H1 (cell line): ENCODE measurements at regions not wholly inside any gene's neighbourhood (a gene's known extent, or its start where the extent isn't known, plus 50 kb on each side); places are given as distances from the start of the nearest gene placed in this dataset.
"Not testable (repeated sequence)": the region's sequence is repeated elsewhere in the genome, so short reads cannot be mapped to it uniquely, and the experiment has no call there.

ENCODE experiments used
- CTCF ChIA-PET: fragments of 300-600 bp; sonication (Branson Sonifier 250); formaldehyde crosslinking; loops from one replicate; lab custom pipeline; 2021; ENCODE audit not compliant: partially characterized antibody; lab: Charles Lee
- POLR2A ChIA-PET: fragments of 300-600 bp; sonication (Branson Sonifier 250); formaldehyde crosslinking; loops from one replicate; lab custom pipeline; 2021; ENCODE audit warnings: inconsistent platforms; ENCODE audit not compliant: partially characterized antibody; lab: Charles Lee
- DNase-seq, 2 experiments: peaks; one replicate each; pipeline versions ENCODE4 v3.0.0 to v3.0.0-alpha.2; 2010 to 2022; ENCODE audit warnings: low spot score in 2 of 2, low read depth in 1 of 2, mixed read lengths in 1 of 2
- FAIRE-seq: peaks from 2 replicates; lab custom pipeline; 2011; peaks lifted over from hg19 to GRCh38; lab: Jason Lieb, UNC
- H2AFZ ChIP-seq: 2 replicates; pipeline ENCODE4 v1.8.1; 2012; ENCODE audit warnings: low read length, inconsistent platforms
- H2AK5ac ChIP-seq: 2 replicates; pipeline ENCODE4 v1.6.1; 2013; ENCODE audit warnings: low read depth, low read length
- H2BK120ac ChIP-seq: replicated peaks from 2 replicates; pipeline ENCODE3; 2013; ENCODE audit warnings: low read depth, low read length, inconsistent platforms
- H2BK12ac ChIP-seq: 2 replicates; pipeline ENCODE4 v1.6.1; 2013; ENCODE audit warnings: low read depth, low read length
- H2BK15ac ChIP-seq: 2 replicates; pipeline ENCODE4 v1.6.1; 2013; ENCODE audit warnings: low read length
- H2BK20ac ChIP-seq: 2 replicates; pipeline ENCODE4 v1.6.1; 2013; ENCODE audit warnings: low read length
- H2BK5ac ChIP-seq: 2 replicates; pipeline ENCODE4 v1.6.1; 2013; ENCODE audit warnings: low read depth, low read length
- H3K14ac ChIP-seq: 2 replicates; pipeline ENCODE4 v1.6.1; 2013; ENCODE audit warnings: inconsistent platforms; ENCODE audit not compliant: insufficient read length
- H3K18ac ChIP-seq: 2 replicates; pipeline ENCODE4 v1.6.1; 2013; ENCODE audit warnings: low read length; ENCODE audit errors: extremely low read depth
- H3K23ac ChIP-seq: 2 replicates; pipeline ENCODE4 v1.6.1; 2013; ENCODE audit warnings: inconsistent platforms; ENCODE audit not compliant: insufficient read length
- H3K23me2 ChIP-seq: 2 replicates; pipeline ENCODE4 v1.6.1; 2013; ENCODE audit warnings: low read depth, low read length
- H3K27ac ChIP-seq: 2 replicates; pipeline ENCODE4 v1.6.1; 2011; ENCODE audit warnings: low read depth, low read length, inconsistent platforms
- H3K27me3 ChIP-seq, 4 experiments: replicated peaks in 1 of 4; 1 replicate in 1 of 4; 2 replicates in 3 of 4; pipeline versions ENCODE4 v1.6.1 to v1.8.1; 2011 to 2013; ENCODE audit warnings: low read length in 3 of 4, mild to moderate bottlenecking in 3 of 4, inconsistent platforms in 2 of 4, mixed read lengths in 2 of 4, moderate library complexity in 1 of 4; ENCODE audit not compliant: control insufficient read depth in 3 of 4, insufficient read depth in 3 of 4; ENCODE audit errors: extremely low read depth in 1 of 4
- H3K36me3 ChIP-seq, 4 experiments: 2 replicates each; pipeline versions ENCODE4 v1.6.1 to v1.8.1; 2011 to 2013; ENCODE audit warnings: mild to moderate bottlenecking in 4 of 4, low read length in 3 of 4, moderate library complexity in 2 of 4, control low read depth in 1 of 4, inconsistent platforms in 1 of 4; ENCODE audit not compliant: insufficient read depth in 4 of 4, control insufficient read depth in 2 of 4
- H3K4ac ChIP-seq: replicated peaks from 2 replicates; pipeline ENCODE3; 2013; ENCODE audit warnings: low read length, low read depth, mixed read lengths, inconsistent platforms; ENCODE audit not compliant: insufficient read length
- H3K4me1 ChIP-seq, 4 experiments: replicated peaks in 1 of 4; 1 replicate in 1 of 4; 2 replicates in 3 of 4; pipeline versions ENCODE4 v1.6.1 to v1.8.1; 2011 to 2013; ENCODE audit warnings: low read length in 3 of 4, inconsistent platforms in 2 of 4, mixed read lengths in 1 of 4; ENCODE audit not compliant: insufficient read depth in 4 of 4, control insufficient read depth in 3 of 4
- H3K4me2 ChIP-seq, 2 experiments: 2 replicates each; pipeline versions ENCODE4 v1.6.1 to v1.8.1; 2011 to 2013; ENCODE audit warnings: low read depth in 2 of 2, low read length in 2 of 2, control low read depth in 1 of 2, inconsistent platforms in 1 of 2, mild to moderate bottlenecking in 1 of 2; ENCODE audit not compliant: insufficient read depth in 1 of 2
- H3K4me3 ChIP-seq, 4 experiments: fragments of 200-600, 300-600 bp in 1 of 4; sonication (generic), shearing (Covaris generic), sonication (Bioruptor Twin) in 1 of 4; 2 replicates each; pipeline versions ENCODE4 v1.5.1 to v1.8.1; 2011 to 2016; ENCODE audit warnings: low read length in 4 of 4, low read depth in 3 of 4, control low read depth in 2 of 4, inconsistent platforms in 2 of 4, mild to moderate bottlenecking in 2 of 4, mixed read lengths in 1 of 4, moderate library complexity in 1 of 4; ENCODE audit not compliant: insufficient read depth in 2 of 4; ENCODE audit errors: extremely low read depth in 1 of 4
- H3K56ac ChIP-seq: replicated peaks from 2 replicates; pipeline ENCODE3; 2013; ENCODE audit warnings: low read depth, mild to moderate bottlenecking, mixed read lengths, low read length, inconsistent platforms; ENCODE audit not compliant: insufficient read length
- H3K79me1 ChIP-seq: 2 replicates; pipeline ENCODE4 v1.6.1; 2013; ENCODE audit warnings: low read depth, low read length, control low read depth
- H3K79me2 ChIP-seq, 2 experiments: 2 replicates each; pipeline versions ENCODE4 v1.6.1 to v1.8.1; 2012 to 2013; ENCODE audit warnings: low read length in 2 of 2, mild to moderate bottlenecking in 2 of 2, inconsistent platforms in 1 of 2; ENCODE audit not compliant: insufficient read depth in 2 of 2, control insufficient read depth in 1 of 2
- H3K9ac ChIP-seq, 4 experiments: replicated peaks in 1 of 4; 1 replicate in 1 of 4; 2 replicates in 3 of 4; pipeline versions ENCODE4 v1.6.1 to v1.8.1; 2011 to 2013; ENCODE audit warnings: low read depth in 3 of 4, low read length in 3 of 4, control low read depth in 2 of 4, mild to moderate bottlenecking in 2 of 4, moderate library complexity in 2 of 4, inconsistent platforms in 1 of 4; ENCODE audit errors: extremely low read depth in 1 of 4
- H3K9me3 ChIP-seq, 2 experiments: 2 replicates each; pipeline versions ENCODE4 v1.6.1 to v1.8.1; 2012 to 2013; ENCODE audit warnings: mild to moderate bottlenecking in 2 of 2, moderate library complexity in 2 of 2, control low read depth in 1 of 2, inconsistent platforms in 1 of 2, low read depth in 1 of 2, low read length in 1 of 2, mixed read lengths in 1 of 2; ENCODE audit not compliant: insufficient read depth in 2 of 2
- H4K20me1 ChIP-seq, 2 experiments: replicated peaks in 1 of 2; 2 replicates each; pipeline versions ENCODE3 to v1.8.1; 2011 to 2013; ENCODE audit warnings: inconsistent platforms in 2 of 2, low read length in 2 of 2, mild to moderate bottlenecking in 1 of 2; ENCODE audit not compliant: insufficient read depth in 2 of 2, control insufficient read depth in 1 of 2
- H4K5ac ChIP-seq: 2 replicates; pipeline ENCODE4 v1.6.1; 2013; ENCODE audit warnings: low read length, low read depth, mixed read lengths, inconsistent platforms; ENCODE audit not compliant: insufficient read length
- H4K8ac ChIP-seq: 2 replicates; pipeline ENCODE4 v1.8.0; 2013; ENCODE audit warnings: mild to moderate bottlenecking, moderate library complexity, low read length, inconsistent platforms; ENCODE audit not compliant: insufficient read depth; ENCODE audit errors: extremely low read depth
- H4K91ac ChIP-seq: replicated peaks from 2 replicates; pipeline ENCODE3; 2013; ENCODE audit warnings: low read length, mixed read lengths, inconsistent platforms; ENCODE audit not compliant: insufficient read length
- WGBS, 2 experiments: shearing (Covaris generic) in 1 of 2; methylation state at CpG; one replicate each; pipeline versions ENCODE4 v1.1.6 to v1.1.7; 2013 to 2015; ENCODE audit warnings: low lambda C conversion rate in 2 of 2, mixed read lengths in 2 of 2, inconsistent platforms in 1 of 2, low coverage in 1 of 2, missing lambda C conversion rate in 1 of 2; ENCODE audit not compliant: insufficient replicate concordance in 2 of 2, insufficient coverage in 1 of 2, insufficient read length in 1 of 2; ENCODE audit errors: extremely low coverage in 1 of 2, missing lambda C conversion rate in 1 of 2; 5-methylcytosine and 5-hydroxymethylcytosine counted together

GRCh38 chr4:4052933-4053332 is 173.8 kb downstream of the OTOP1 start:
- H4K5ac ChIP-seq, FAIRE-seq, H2BK120ac ChIP-seq, H3K79me2 ChIP-seq, H3K27ac ChIP-seq, H3K4ac ChIP-seq, H2AK5ac ChIP-seq, H3K4me1 ChIP-seq, H3K56ac ChIP-seq, CTCF ChIA-PET, H3K79me1 ChIP-seq, H2BK20ac ChIP-seq, H2AFZ ChIP-seq, H2BK5ac ChIP-seq, H2BK12ac ChIP-seq, H4K8ac ChIP-seq, POLR2A ChIA-PET, H3K4me2 ChIP-seq, H3K9ac ChIP-seq, H3K18ac ChIP-seq, H3K23me2 ChIP-seq, H3K36me3 ChIP-seq, H3K4me3 ChIP-seq, H3K14ac ChIP-seq, H2BK15ac ChIP-seq, H3K9me3 ChIP-seq, H4K91ac ChIP-seq, DNase-seq, H4K20me1 ChIP-seq, H3K27me3 ChIP-seq, H3K23ac ChIP-seq: not testable (repeated sequence)
- 82% methylated on average over 1 of the region's 2 CpGs; no CpG with 5 or more reads in 1 of the 2 experiments for WGBS, 2 experiments

DNA sequence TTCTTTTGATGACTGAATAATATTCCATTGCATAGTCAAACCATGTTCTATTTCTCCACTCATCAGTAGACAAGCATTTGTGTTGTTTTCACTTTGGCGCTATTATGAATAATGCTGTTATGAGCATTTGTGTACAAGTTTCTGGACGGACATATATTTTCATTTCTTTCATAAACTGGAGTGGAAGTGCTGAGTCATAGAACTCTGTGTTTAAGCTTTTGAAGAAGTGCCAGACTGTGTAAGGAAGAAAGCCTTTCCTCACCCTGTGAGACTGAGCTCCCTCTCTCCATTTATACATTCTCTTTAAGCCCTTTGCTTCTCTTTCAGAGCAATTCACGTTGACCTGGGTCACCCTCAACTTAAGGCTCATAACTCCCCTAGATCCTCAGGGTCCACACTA is 169.5 kb downstream of the OTOP1 start:
- H3K4me1 ChIP-seq, H3K23ac ChIP-seq, H2BK15ac ChIP-seq, H3K9ac ChIP-seq, H3K4me2 ChIP-seq, H4K91ac ChIP-seq, H4K5ac ChIP-seq, H3K18ac ChIP-seq, DNase-seq, CTCF ChIA-PET, H4K20me1 ChIP-seq, H3K9me3 ChIP-seq, H4K8ac ChIP-seq, H3K79me2 ChIP-seq, POLR2A ChIA-PET, H3K27ac ChIP-seq, H3K36me3 ChIP-seq, H3K4me3 ChIP-seq, H2BK12ac ChIP-seq, H2AK5ac ChIP-seq, H3K27me3 ChIP-seq, H2BK5ac ChIP-seq, H2BK20ac ChIP-seq, H3K4ac ChIP-seq, H3K14ac ChIP-seq, FAIRE-seq, H3K79me1 ChIP-seq, H3K56ac ChIP-seq, H3K23me2 ChIP-seq, H2BK120ac ChIP-seq, H2AFZ ChIP-seq: not testable (repeated sequence)
- WGBS, 2 experiments, result 100% methylated on average over 2 of the region's 3 CpGs; no CpG with 5 or more reads in 1 of the 2 experiments
